WTC11 (cell line): ENCODE measurements at regions not wholly inside any gene's neighbourhood (a gene's known extent, or its start where the extent isn't known, plus 50 kb on each side); places are given as distances from the start of the nearest gene placed in this dataset.

Experiments used
- ATAC-seq: fragments of 200-7000 bp; cut with Tn5 transposase; 2 replicates; pipeline ENCODE4 v1.10.0; 2021; ENCODE audit warnings: mild to moderate bottlenecking, moderate library complexity
- CTCF ChIA-PET: fragments of 300-600 bp; sonication (Branson Sonifier 250); formaldehyde crosslinking; loops from one replicate; lab custom pipeline; 2021; ENCODE audit warnings: antibody characterized with exemption; lab: Charles Lee
- POLR2A ChIA-PET: fragments of 350-600 bp; sonication (Branson Sonifier 250); formaldehyde crosslinking; loops from one replicate; lab custom pipeline; 2021; ENCODE audit warnings: antibody characterized with exemption; lab: Charles Lee
- DNase-seq: peaks from one replicate; pipeline ENCODE4 v3.0.0; 2021; ENCODE audit warnings: low spot score
- H3K27ac Mint-ChIP-seq: 2 replicates; pipeline ENCODE4 v1.8.0; 2021; ENCODE audit warnings: mixed read lengths
- H3K27me3 Mint-ChIP-seq: 2 replicates; pipeline ENCODE4 v1.8.0; 2021; ENCODE audit warnings: low read depth, mild to moderate bottlenecking, moderate library complexity, mixed read lengths
- H3K36me3 Mint-ChIP-seq: 2 replicates; pipeline ENCODE4 v1.8.0; 2021; ENCODE audit warnings: mixed read lengths
- H3K4me1 Mint-ChIP-seq: 2 replicates; pipeline ENCODE4 v1.8.0; 2022; ENCODE audit warnings: mixed read lengths
- H3K4me3 Mint-ChIP-seq: 2 replicates; pipeline ENCODE4 v1.8.0; 2021; ENCODE audit warnings: mild to moderate bottlenecking, moderate library complexity, mixed read lengths
- H3K9me3 Mint-ChIP-seq: 2 replicates; pipeline ENCODE4 v1.8.0; 2021; ENCODE audit warnings: mixed read lengths
- ARID4B ChIP-seq: sonication (generic); formaldehyde crosslinking; IDR thresholded peaks from 2 replicates; pipeline ENCODE4 v1.8.0; 2023; ENCODE audit warnings: missing genetic modification reagents, mild to moderate bottlenecking, borderline replicate concordance
- ELF4 ChIP-seq: sonication (generic); formaldehyde crosslinking; IDR thresholded peaks from 2 replicates; pipeline ENCODE4 v1.8.1; 2022; ENCODE audit warnings: low read depth, mild to moderate bottlenecking, moderate library complexity, missing genetic modification reagents
- ERG ChIP-seq: fragments of 250-450 bp; sonication (Bioruptor Pico); IDR thresholded peaks from 2 replicates; pipeline ENCODE4 v1.8.0; 2021; ENCODE audit warnings: mild to moderate bottlenecking
- FOXK1 ChIP-seq: sonication (generic); formaldehyde crosslinking; IDR thresholded peaks from 2 replicates; pipeline ENCODE4 v1.8.0; 2022; ENCODE audit warnings: mild to moderate bottlenecking, moderate library complexity, missing genetic modification reagents
- NFATC4 ChIP-seq: fragments of 250-450 bp; sonication (Bioruptor Pico); IDR thresholded peaks from 2 replicates; pipeline ENCODE4 v1.9.0; 2021; ENCODE audit warnings: mild to moderate bottlenecking
- TEAD1 ChIP-seq: sonication (generic); formaldehyde crosslinking; IDR thresholded peaks from 2 replicates; pipeline ENCODE4 v1.8.0; 2022; ENCODE audit warnings: mild to moderate bottlenecking, missing genetic modification reagents
- TP53 ChIP-seq: sonication (generic); formaldehyde crosslinking; IDR thresholded peaks from 2 replicates; pipeline ENCODE4 v1.8.1; 2023; ENCODE audit warnings: mild to moderate bottlenecking, missing genetic modification reagents
- ZBTB21 ChIP-seq: sonication (generic); formaldehyde crosslinking; IDR thresholded peaks from 2 replicates; pipeline ENCODE4 v1.8.1; 2023; ENCODE audit warnings: mild to moderate bottlenecking, missing genetic modification reagents, borderline replicate concordance
- ZNF232 ChIP-seq: sonication (generic); formaldehyde crosslinking; IDR thresholded peaks from 2 replicates; pipeline ENCODE4 v1.8.0; 2022; ENCODE audit warnings: mild to moderate bottlenecking, missing genetic modification reagents
- TF ChIP-seq, protein P1 (sequence below): sonication (generic); formaldehyde crosslinking; conservative IDR thresholded peaks from 2 replicates; pipeline ENCODE4 v1.8.1; 2023; ENCODE audit warnings: mild to moderate bottlenecking, low read depth, missing genetic modification reagents, moderate library complexity
- TF ChIP-seq, protein P2 (sequence below): sonication (generic); formaldehyde crosslinking; IDR thresholded peaks from 2 replicates; pipeline ENCODE4 v1.8.1; 2023; ENCODE audit warnings: mild to moderate bottlenecking, missing genetic modification reagents, borderline replicate concordance

- CTCF ChIA-PET = no interaction called here
- Mint-ChIP-seq H3K4me1 (peaks cover 20% of the 10 kb centered on the region), H3K4me3 (no peak overlapping the region), H3K27me3 (no peaks in the 10 kb centered on the region), H3K36me3 (no peaks in the 10 kb centered on the region), H3K9me3 (no peaks in the 10 kb centered on the region)
- DNase-seq (no peak), ATAC-seq (no peak)
- POLR2A ChIA-PET = no interaction called here
- TF ChIP-seq TEAD1 (CRISPR knock-in tag) (no peak), ELF4 (CRISPR knock-in tag) (no peak), NFATC4 (CRISPR knock-in tag) (no peak), FOXK1 (no peak), ZNF232 (CRISPR knock-in tag) (no peak), ZBTB21 (CRISPR knock-in tag) (no peak), TP53 (CRISPR knock-in tag) (no peak), ERG (CRISPR knock-in tag) (no peak), ARID4B (CRISPR knock-in tag) (no peak)
- TF ChIP-seq, protein P1, sequence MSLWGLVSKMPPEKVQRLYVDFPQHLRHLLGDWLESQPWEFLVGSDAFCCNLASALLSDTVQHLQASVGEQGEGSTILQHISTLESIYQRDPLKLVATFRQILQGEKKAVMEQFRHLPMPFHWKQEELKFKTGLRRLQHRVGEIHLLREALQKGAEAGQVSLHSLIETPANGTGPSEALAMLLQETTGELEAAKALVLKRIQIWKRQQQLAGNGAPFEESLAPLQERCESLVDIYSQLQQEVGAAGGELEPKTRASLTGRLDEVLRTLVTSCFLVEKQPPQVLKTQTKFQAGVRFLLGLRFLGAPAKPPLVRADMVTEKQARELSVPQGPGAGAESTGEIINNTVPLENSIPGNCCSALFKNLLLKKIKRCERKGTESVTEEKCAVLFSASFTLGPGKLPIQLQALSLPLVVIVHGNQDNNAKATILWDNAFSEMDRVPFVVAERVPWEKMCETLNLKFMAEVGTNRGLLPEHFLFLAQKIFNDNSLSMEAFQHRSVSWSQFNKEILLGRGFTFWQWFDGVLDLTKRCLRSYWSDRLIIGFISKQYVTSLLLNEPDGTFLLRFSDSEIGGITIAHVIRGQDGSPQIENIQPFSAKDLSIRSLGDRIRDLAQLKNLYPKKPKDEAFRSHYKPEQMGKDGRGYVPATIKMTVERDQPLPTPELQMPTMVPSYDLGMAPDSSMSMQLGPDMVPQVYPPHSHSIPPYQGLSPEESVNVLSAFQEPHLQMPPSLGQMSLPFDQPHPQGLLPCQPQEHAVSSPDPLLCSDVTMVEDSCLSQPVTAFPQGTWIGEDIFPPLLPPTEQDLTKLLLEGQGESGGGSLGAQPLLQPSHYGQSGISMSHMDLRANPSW (CRISPR knock-in tag) = no peak
- TF ChIP-seq, all 79 proteins: peak for 0
- no peak overlapping the region for H3K27ac Mint-ChIP-seq
Observed at GRCh38 chr2:158905341-158905740, 63.1 kb upstream of the TANC1 start.

DNA sequence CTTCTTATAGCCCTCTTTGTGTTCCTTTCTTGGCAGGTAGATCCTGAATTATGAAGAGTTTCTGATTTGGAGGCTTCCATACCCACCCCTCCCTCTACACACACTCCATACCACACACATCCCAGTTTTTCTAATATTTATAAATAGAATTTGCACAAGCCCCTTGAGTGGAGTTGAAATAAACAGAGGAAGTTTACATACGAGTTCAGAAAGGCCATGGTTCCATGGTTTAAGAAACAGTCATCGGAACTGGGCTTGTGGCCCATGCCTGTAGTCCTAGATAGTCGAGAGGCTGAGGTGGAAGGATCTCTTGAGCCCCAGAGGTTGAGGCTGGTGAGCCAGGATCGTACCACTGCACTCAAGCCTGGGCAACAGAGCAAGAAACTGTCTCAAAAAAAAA is 62.7 kb upstream of the TANC1 start:
- H3K9me3 Mint-ChIP-seq = no peaks in the 10 kb centered on the region
- TF ChIP-seq, protein P2, sequence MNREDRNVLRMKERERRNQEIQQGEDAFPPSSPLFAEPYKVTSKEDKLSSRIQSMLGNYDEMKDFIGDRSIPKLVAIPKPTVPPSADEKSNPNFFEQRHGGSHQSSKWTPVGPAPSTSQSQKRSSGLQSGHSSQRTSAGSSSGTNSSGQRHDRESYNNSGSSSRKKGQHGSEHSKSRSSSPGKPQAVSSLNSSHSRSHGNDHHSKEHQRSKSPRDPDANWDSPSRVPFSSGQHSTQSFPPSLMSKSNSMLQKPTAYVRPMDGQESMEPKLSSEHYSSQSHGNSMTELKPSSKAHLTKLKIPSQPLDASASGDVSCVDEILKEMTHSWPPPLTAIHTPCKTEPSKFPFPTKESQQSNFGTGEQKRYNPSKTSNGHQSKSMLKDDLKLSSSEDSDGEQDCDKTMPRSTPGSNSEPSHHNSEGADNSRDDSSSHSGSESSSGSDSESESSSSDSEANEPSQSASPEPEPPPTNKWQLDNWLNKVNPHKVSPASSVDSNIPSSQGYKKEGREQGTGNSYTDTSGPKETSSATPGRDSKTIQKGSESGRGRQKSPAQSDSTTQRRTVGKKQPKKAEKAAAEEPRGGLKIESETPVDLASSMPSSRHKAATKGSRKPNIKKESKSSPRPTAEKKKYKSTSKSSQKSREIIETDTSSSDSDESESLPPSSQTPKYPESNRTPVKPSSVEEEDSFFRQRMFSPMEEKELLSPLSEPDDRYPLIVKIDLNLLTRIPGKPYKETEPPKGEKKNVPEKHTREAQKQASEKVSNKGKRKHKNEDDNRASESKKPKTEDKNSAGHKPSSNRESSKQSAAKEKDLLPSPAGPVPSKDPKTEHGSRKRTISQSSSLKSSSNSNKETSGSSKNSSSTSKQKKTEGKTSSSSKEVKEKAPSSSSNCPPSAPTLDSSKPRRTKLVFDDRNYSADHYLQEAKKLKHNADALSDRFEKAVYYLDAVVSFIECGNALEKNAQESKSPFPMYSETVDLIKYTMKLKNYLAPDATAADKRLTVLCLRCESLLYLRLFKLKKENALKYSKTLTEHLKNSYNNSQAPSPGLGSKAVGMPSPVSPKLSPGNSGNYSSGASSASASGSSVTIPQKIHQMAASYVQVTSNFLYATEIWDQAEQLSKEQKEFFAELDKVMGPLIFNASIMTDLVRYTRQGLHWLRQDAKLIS (CRISPR knock-in tag) = no peak
- no peaks in the 10 kb centered on the region for H3K27me3 Mint-ChIP-seq
- no peaks in the 10 kb centered on the region for H3K36me3 Mint-ChIP-seq
- peaks cover 20% of the 10 kb centered on the region for H3K4me1 Mint-ChIP-seq
- H3K27ac Mint-ChIP-seq = no peak overlapping the region
- ChIA-PET CTCF (no interaction called here), POLR2A (no interaction called here)
- ATAC-seq (no peak), DNase-seq (no peak)
- H3K4me3 Mint-ChIP-seq = no peak overlapping the region
